IMR-90 (cell line): ENCODE measurements at regions not wholly inside any gene's neighbourhood (a gene's known extent, or its start where the extent isn't known, plus 50 kb on each side); places are given as distances from the start of the nearest gene placed in this dataset.

Experiments
- ATAC-seq: fragments of 200-7000 bp; cut with Tn5 transposase; 2 replicates; pipeline ENCODE4 v1.9.1; 2020; ENCODE audit warnings: low read depth, mild to moderate bottlenecking, moderate library complexity
- BruUV-seq: library from RNA; stranded (reverse); fragments of 400-500 nt; replicated peaks from 2 replicates; lab custom pipeline; 2021; lab: Mats Ljungman, UMichigan
- CTCF ChIA-PET: fragments of 300-600 bp; formaldehyde crosslinking; extraction: SDS; loops from one replicate; lab custom pipeline; 2021; ENCODE audit warnings: antibody characterized with exemption; lab: Yijun Ruan, JAX
- POLR2A ChIA-PET: fragments of 300-600 bp; sonication (Branson Sonifier 250); formaldehyde crosslinking; loops from one replicate; lab custom pipeline; 2022; ENCODE audit warnings: antibody characterized with exemption; ENCODE audit not compliant: unreplicated experiment; lab: Charles Lee
- DNase-seq: peaks from one replicate; pipeline ENCODE4 v3.0.0; 2013
- H2AFZ ChIP-seq: replicated peaks from 2 replicates; pipeline ENCODE3; 2013; ENCODE audit warnings: low read length, mild to moderate bottlenecking; ENCODE audit not compliant: poor library complexity
- H2AK5ac ChIP-seq: 2 replicates; pipeline ENCODE4 v1.6.1; 2013; ENCODE audit warnings: low read depth, low read length, inconsistent platforms
- H2AK9ac ChIP-seq: replicated peaks from 2 replicates; pipeline ENCODE3; 2013; ENCODE audit warnings: mild to moderate bottlenecking, low read depth, low read length, moderate library complexity; ENCODE audit not compliant: poor library complexity
- H2BK120ac ChIP-seq: 2 replicates; pipeline ENCODE4 v1.6.1; 2013; ENCODE audit warnings: low read depth, low read length, inconsistent platforms
- H2BK15ac ChIP-seq: 3 replicates; pipeline ENCODE4 v1.6.1; 2013; ENCODE audit warnings: low read depth, low read length, inconsistent platforms
- H2BK20ac ChIP-seq: 2 replicates; pipeline ENCODE4 v1.6.1; 2013; ENCODE audit warnings: low read depth, mild to moderate bottlenecking, inconsistent platforms, low read length, moderate library complexity
- H2BK5ac ChIP-seq: 2 replicates; pipeline ENCODE4 v1.6.1; 2013; ENCODE audit warnings: mild to moderate bottlenecking, low read depth, low read length, inconsistent platforms; ENCODE audit not compliant: poor library complexity, severe bottlenecking
- H3K14ac ChIP-seq: replicated peaks from 2 replicates; pipeline ENCODE4 v1.6.1; 2013; ENCODE audit warnings: low read depth, low read length, inconsistent platforms
- H3K18ac ChIP-seq: 2 replicates; pipeline ENCODE4 v1.6.1; 2013; ENCODE audit warnings: low read depth, low read length, control low read depth
- H3K23ac ChIP-seq: 2 replicates; pipeline ENCODE4 v1.6.1; 2013; ENCODE audit warnings: low read depth, low read length, inconsistent platforms
- H3K27ac ChIP-seq: 2 replicates; pipeline ENCODE4 v1.5.1; 2013; ENCODE audit warnings: mild to moderate bottlenecking, control low read depth, low read length; ENCODE audit not compliant: insufficient read depth
- H3K27me3 ChIP-seq: 2 replicates; pipeline ENCODE4 v1.6.1; 2013; ENCODE audit warnings: low read length; ENCODE audit not compliant: control insufficient read depth, insufficient read depth
- H3K36me3 ChIP-seq: 2 replicates; pipeline ENCODE4 v1.6.1; 2013; ENCODE audit warnings: low read length, mixed read lengths; ENCODE audit not compliant: control insufficient read depth, insufficient read depth
- H3K4ac ChIP-seq: 2 replicates; pipeline ENCODE4 v1.6.1; 2013; ENCODE audit warnings: low read depth, low read length, inconsistent platforms
- H3K4me1 ChIP-seq: 2 replicates; pipeline ENCODE4 v1.6.1; 2013; ENCODE audit warnings: low read length, mixed read lengths; ENCODE audit not compliant: control insufficient read depth, insufficient read depth
- H3K4me2 ChIP-seq: 2 replicates; pipeline ENCODE4 v1.6.1; 2013; ENCODE audit warnings: low read depth, mild to moderate bottlenecking, control low read depth, low read length, moderate library complexity
- H3K4me3 ChIP-seq: 2 replicates; pipeline ENCODE4 v1.5.1; 2013; ENCODE audit warnings: low read depth, mild to moderate bottlenecking, control low read depth, low read length, moderate library complexity; ENCODE audit not compliant: insufficient read depth
- H3K56ac ChIP-seq: 2 replicates; pipeline ENCODE4 v1.6.1; 2013; ENCODE audit warnings: low read length, inconsistent platforms; ENCODE audit not compliant: insufficient read depth; ENCODE audit errors: extremely low read depth
- H3K79me1 ChIP-seq, 2 experiments: 2 replicates each; pipeline ENCODE4 v1.6.1; 2013; ENCODE audit warnings: low read length in 2 of 2, inconsistent platforms in 1 of 2, low read depth in 1 of 2
- H3K9ac ChIP-seq: 2 replicates; pipeline ENCODE4 v1.6.1; 2013; ENCODE audit warnings: low read depth, low read length, control low read depth
- H3K9me1 ChIP-seq: 2 replicates; pipeline ENCODE4 v1.6.1; 2013; ENCODE audit warnings: low read length, inconsistent platforms; ENCODE audit not compliant: insufficient read depth
- H3K9me3 ChIP-seq: 2 replicates; pipeline ENCODE4 v1.6.1; 2013; ENCODE audit warnings: low read length; ENCODE audit not compliant: control insufficient read depth, insufficient read depth
- H4K20me1 ChIP-seq: 2 replicates; pipeline ENCODE4 v1.6.1; 2013; ENCODE audit warnings: low read length, inconsistent platforms; ENCODE audit not compliant: insufficient read depth
- H4K5ac ChIP-seq: 2 replicates; pipeline ENCODE4 v1.6.1; 2013; ENCODE audit warnings: mild to moderate bottlenecking, low read depth, low read length, control low read depth
- H4K8ac ChIP-seq, 2 experiments: 2 replicates each; pipeline ENCODE4 v1.6.1; 2013; ENCODE audit warnings: low read depth in 2 of 2, low read length in 2 of 2, control low read depth in 1 of 2, inconsistent platforms in 1 of 2
- H4K91ac ChIP-seq: 2 replicates; pipeline ENCODE4 v1.6.1; 2013; ENCODE audit warnings: low read depth, low read length, inconsistent platforms; ENCODE audit not compliant: insufficient read depth
- BHLHE40 ChIP-seq: fragments of 150-350 bp; IDR thresholded peaks from 2 replicates; pipeline ENCODE4 v1.6.1; 2016; ENCODE audit warnings: mild to moderate bottlenecking, low read depth, low read length
- CEBPB ChIP-seq: IDR thresholded peaks from 2 replicates; pipeline ENCODE4 v1.6.1; 2012; ENCODE audit warnings: low read depth, low read length, improper control_type of control experiment
- CHD1 ChIP-seq: IDR thresholded peaks from 2 replicates; pipeline ENCODE4 v1.6.1; 2012; ENCODE audit warnings: low read depth, low read length, improper control_type of control experiment
- CTCF ChIP-seq: conservative IDR thresholded peaks from 2 replicates; pipeline ENCODE4 v1.5.1; 2012; ENCODE audit warnings: mild to moderate bottlenecking, low read depth, low read length, improper control_type of control experiment
- ELK1 ChIP-seq: fragments of 150-350 bp; IDR thresholded peaks from 2 replicates; pipeline ENCODE4 v1.6.1; 2016; ENCODE audit warnings: low read depth, mild to moderate bottlenecking, low read length, moderate library complexity, borderline replicate concordance
- FOS ChIP-seq: fragments of 150-350 bp; IDR thresholded peaks from 2 replicates; pipeline ENCODE4 v1.6.1; 2016; ENCODE audit warnings: low read depth, low read length
- MAFK ChIP-seq: IDR thresholded peaks from 2 replicates; pipeline ENCODE4 v1.6.1; 2012; ENCODE audit warnings: low read depth, low read length, improper control_type of control experiment
- MAZ ChIP-seq: IDR thresholded peaks from 2 replicates; pipeline ENCODE4 v1.6.1; 2012; ENCODE audit warnings: low read depth, mild to moderate bottlenecking, low read length, improper control_type of control experiment, moderate library complexity, borderline replicate concordance
- MXI1 ChIP-seq: IDR thresholded peaks from 2 replicates; pipeline ENCODE4 v1.6.1; 2012; ENCODE audit warnings: low read depth, mild to moderate bottlenecking, low read length, moderate library complexity, borderline replicate concordance
- NFE2L2 ChIP-seq: fragments of 150-350 bp; IDR thresholded peaks from 2 replicates; pipeline ENCODE4 v1.6.1; 2016; ENCODE audit warnings: low read depth, mild to moderate bottlenecking, low read length
- POLR2A ChIP-seq: IDR thresholded peaks from 2 replicates; pipeline ENCODE4 v1.6.1; 2012; ENCODE audit warnings: mild to moderate bottlenecking, low read depth, low read length
- RAD21 ChIP-seq: IDR thresholded peaks from 2 replicates; pipeline ENCODE4 v1.6.1; 2012; ENCODE audit warnings: low read length, improper control_type of control experiment
- RCOR1 ChIP-seq: IDR thresholded peaks from 2 replicates; pipeline ENCODE4 v1.6.1; 2012; ENCODE audit warnings: mild to moderate bottlenecking, low read length, improper control_type of control experiment; ENCODE audit not compliant: insufficient replicate concordance
- RFX5 ChIP-seq: IDR thresholded peaks from 2 replicates; pipeline ENCODE4 v1.8.0; 2012; ENCODE audit warnings: low read depth, mild to moderate bottlenecking, low read length, moderate library complexity
- SMC3 ChIP-seq: fragments of 150-350 bp; IDR thresholded peaks from 2 replicates; pipeline ENCODE4 v1.6.1; 2016; ENCODE audit warnings: low read depth, mild to moderate bottlenecking, antibody characterized with exemption, low read length, moderate library complexity
- USF2 ChIP-seq: fragments of 150-350 bp; IDR thresholded peaks from 2 replicates; pipeline ENCODE4 v1.6.1; 2017; ENCODE audit warnings: mild to moderate bottlenecking, antibody characterized with exemption, low read length, low read depth
- WGBS, 2 experiments: methylation state at CpG; one replicate each; pipeline versions ENCODE4 v1.1.5 to v1.1.7; 2013; ENCODE audit warnings: missing lambda C conversion rate in 2 of 2; ENCODE audit not compliant: insufficient read length in 1 of 2; ENCODE audit errors: extremely low coverage in 2 of 2; 5-methylcytosine and 5-hydroxymethylcytosine counted together
- dilution Hi-C: fragments of 300-500 bp; cut with HindIII; formaldehyde crosslinking; loops from one replicate; pipeline ENCODE4 v1.14.3; 2018; ENCODE audit warnings: low sequenced_read_pairs; ENCODE audit not compliant: unreplicated experiment
- in situ Hi-C: fragments of 300-500 bp; cut with MboI; formaldehyde crosslinking; loops from 3 replicates; pipeline ENCODE4 v1.14.3; 2019; ENCODE audit warnings: low sequenced_read_pairs, inconsistent platforms, mixed read lengths
- intact Hi-C: fragments of 100-400 bp; cut with micrococcal nuclease; formaldehyde crosslinking; loops from 2 replicates; pipeline ENCODE4 v1.10.0; 2022

- Histone ChIP-seq H3K9ac (no peak overlapping the region), H3K27me3 (no peaks in the 10 kb centered on the region), H3K23ac (no peak overlapping the region), H2AK9ac (no peak overlapping the region), H4K20me1 (no peaks in the 10 kb centered on the region), H3K56ac (no peak overlapping the region), H3K18ac (no peak overlapping the region), H3K4ac (no peak overlapping the region), H2AFZ (no peak overlapping the region), H3K4me1 (no peaks in the 10 kb centered on the region), H2BK5ac (no peak overlapping the region), H3K9me3 (peaks cover 55% of the 10 kb centered on the region), H4K8ac (no peak overlapping the region), H3K9me1 (no peaks in the 10 kb centered on the region), H2BK120ac (no peak overlapping the region), H3K14ac (no peak overlapping the region), H3K27ac (no peak overlapping the region), H3K79me1 (no peaks in the 10 kb centered on the region), H2AK5ac (no peak overlapping the region), H3K4me3 (no peak overlapping the region), H3K4me2 (no peak overlapping the region), H4K91ac (no peak overlapping the region), H2BK20ac (no peak overlapping the region), H4K5ac (no peak overlapping the region), H2BK15ac (no peak overlapping the region), H3K36me3 (no peaks in the 10 kb centered on the region)
- WGBS, 2 experiments, result 80% methylated on average over 1 of the region's 10 CpGs; no CpG with 5 or more reads in 1 of the 2 experiments
- ATAC-seq (no peak), DNase-seq (no peak)
- dilution Hi-C loops, result no loop called here
- no peak for TF ChIP-seq MAFK
- no peak for TF ChIP-seq FOS
- TF ChIP-seq CEBPB, result no peak
- no peak for TF ChIP-seq MAZ
- TF ChIP-seq MXI1, result no peak
- TF ChIP-seq USF2, result no peak
- no peak for TF ChIP-seq BHLHE40
- no peak for TF ChIP-seq CTCF
- no peak for TF ChIP-seq RCOR1
- no peak for TF ChIP-seq NFE2L2
- no peak for TF ChIP-seq CHD1
- TF ChIP-seq SMC3, result no peak
- no peak for TF ChIP-seq POLR2A
- TF ChIP-seq RFX5, result no peak
- TF ChIP-seq RAD21, result no peak
- no peak for TF ChIP-seq ELK1
- no TSS peak for BruUV-seq
- ChIA-PET POLR2A (no interaction called here), CTCF (no interaction called here)
- in situ Hi-C loops, result no loop called here
- intact Hi-C loops, result no loop called here
These were observed 319.4 kb downstream of the TMEM121 start for GRCh38 chr14:105845725-105846309.
